NCI-H345 treated with DMSO at 0.1 percent for 48 hours (cell line): ENCODE measurements at regions not wholly inside any gene's neighbourhood (a gene's known extent, or its start where the extent isn't known, plus 50 kb on each side); places are given as distances from the start of the nearest gene placed in this dataset.
"Not testable (repeated sequence)": the region's sequence is repeated elsewhere in the genome, so short reads cannot be mapped to it uniquely, and the experiment has no call there.

ENCODE experiments used
- DNase-seq: peaks from one replicate; lab custom pipeline; 2025; ENCODE audit not compliant: unreplicated experiment; lab: John Stamatoyannopoulos, UW

- no peak for DNase-seq
Observed at GRCh38 chr6:26173836-26174145, 86.6 kb downstream of the HFE start.

GRCh38 chr6:26175033-26175427, 87.8 kb downstream of the HFE start:
- no peak for DNase-seq

- DNase-seq = peak; percentile 43
Observed at GRCh38 chr6:26175428-26176181, 88.4 kb downstream of the HFE start.

- no peak for DNase-seq
Observed at GRCh38 chr6:26179675-26180074, 92.4 kb downstream of the HFE start.

GRCh38 chr6:26180346-26180745, 93.1 kb downstream of the HFE start:
- DNase-seq = no peak

- DNase-seq = no peak
Observed at GRCh38 chr6:26183237-26183580, 96.0 kb downstream of the HFE start.

- DNase-seq = no peak
Observed at GRCh38 chr6:26183581-26184366, 96.5 kb downstream of the HFE start.

GRCh38 chr6:26184367-26184891, 97.2 kb downstream of the HFE start:
- no peak for DNase-seq

- no peak for DNase-seq
Observed at GRCh38 chr6:26185004-26185403, 97.8 kb downstream of the HFE start.

- no peak for DNase-seq
Observed at GRCh38 chr6:26185802-26186201, 98.6 kb downstream of the HFE start.

GRCh38 chr6:26186652-26187051, 99.4 kb downstream of the HFE start:
- no peak for DNase-seq

- no peak for DNase-seq
Observed at GRCh38 chr6:26187292-26187691, 100.1 kb downstream of the HFE start.

GRCh38 chr6:26187981-26188635, 100.9 kb downstream of the HFE start:
- no peak for DNase-seq

- DNase-seq = not testable (repeated sequence)
Observed at GRCh38 chr6:26191512-26191911, 104.3 kb downstream of the HFE start.

- DNase-seq = no peak
Observed at GRCh38 chr6:26193467-26194328, 106.5 kb downstream of the HFE start.

- DNase-seq = no peak
Observed at GRCh38 chr6:26194329-26194701, 107.1 kb downstream of the HFE start.

GRCh38 chr6:26194816-26195375, 107.7 kb downstream of the HFE start:
- DNase-seq = no peak

GRCh38 chr6:26195376-26195923, 108.2 kb downstream of the HFE start:
- DNase-seq = no peak

GRCh38 chr6:26195924-26196845, 109.0 kb downstream of the HFE start:
- no peak for DNase-seq
